Omental fat pad (tissue), 3 donors: ENCODE measurements at regions not wholly inside any gene's neighbourhood (a gene's known extent, or its start where the extent isn't known, plus 50 kb on each side); places are given as distances from the start of the nearest gene placed in this dataset.

ENCODE experiments used
- ATAC-seq: fragments of 150-250 bp; one replicate; pipeline ENCODE4 v1.9.1; 2016; ENCODE audit warnings: mild to moderate bottlenecking, moderate library complexity; ENCODE audit not compliant: low FRiP score
- DNase-seq: peaks from one replicate; pipeline ENCODE4 v3.0.0-alpha.2; 2019; ENCODE audit warnings: low spot score
- CTCF ChIP-seq, 3 donors: fragments of 450-650 bp; IDR thresholded peaks; one replicate each; pipeline ENCODE4 v1.5.1; 2016 to 2017; ENCODE audit warnings: antibody characterized with exemption in 3 of 3, mild to moderate bottlenecking in 3 of 3, moderate library complexity in 2 of 3

DNA sequence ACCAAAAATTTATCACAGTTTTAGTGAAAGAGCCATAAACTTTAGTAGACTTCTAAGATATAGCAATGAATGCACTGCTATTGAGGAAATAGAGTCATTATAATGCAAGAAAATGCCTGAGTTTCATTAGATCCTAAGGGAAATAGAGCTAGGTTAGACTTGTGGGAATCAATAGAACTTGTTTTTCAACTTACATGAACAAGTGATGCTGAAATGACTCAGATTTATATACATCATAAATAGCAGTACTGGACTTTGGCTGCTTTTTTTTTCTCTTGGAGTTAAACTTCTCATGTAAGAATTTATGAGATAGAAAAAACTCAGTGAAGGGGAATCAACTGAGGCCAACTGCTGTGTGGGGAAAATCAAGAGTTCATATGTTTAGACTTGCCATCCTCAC, 216.5 kb upstream of the AADAT start:
- no peak for TF ChIP-seq CTCF (IDR thresholded peaks at IDR 0.05)
- ATAC-seq (no peak), DNase-seq (no peak)

- TF ChIP-seq CTCF (IDR thresholded peaks at IDR 0.05), result no peak
- DNase-seq (no peak), ATAC-seq (no peak)
Measured at GRCh38 chr4:170305627-170306026, 215.9 kb upstream of the AADAT start.

DNA sequence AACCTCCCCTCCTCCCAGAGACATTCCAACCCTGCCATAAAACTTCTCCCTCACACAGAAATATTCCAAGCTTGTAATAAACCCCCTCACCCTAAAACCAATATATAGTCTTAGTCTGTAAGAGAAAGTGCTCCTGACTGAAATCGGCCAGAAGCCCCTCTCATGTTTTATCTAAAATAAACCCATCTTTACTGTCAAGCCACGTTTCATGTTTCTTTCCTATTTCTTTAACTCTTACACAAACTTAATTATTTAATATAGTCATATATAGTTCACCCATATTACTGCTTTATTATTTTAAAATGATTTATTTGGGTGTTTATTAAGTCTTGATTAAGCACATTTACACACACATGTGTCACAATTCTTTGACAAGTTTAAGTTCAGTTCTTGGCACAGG, 191.3 kb upstream of the AADAT start:
- ATAC-seq (no peak), DNase-seq (no peak)
- no peak for TF ChIP-seq CTCF (IDR thresholded peaks at IDR 0.05)

GRCh38 chr4:170278460-170278859, 188.7 kb upstream of the AADAT start:
- ATAC-seq (no peak), DNase-seq (no peak)
- TF ChIP-seq CTCF (IDR thresholded peaks at IDR 0.05), result no peak

GRCh38 chr4:170274616-170275015, 184.9 kb upstream of the AADAT start:
- ATAC-seq (no peak), DNase-seq (no peak)
- no peak for TF ChIP-seq CTCF (IDR thresholded peaks at IDR 0.05)

DNA sequence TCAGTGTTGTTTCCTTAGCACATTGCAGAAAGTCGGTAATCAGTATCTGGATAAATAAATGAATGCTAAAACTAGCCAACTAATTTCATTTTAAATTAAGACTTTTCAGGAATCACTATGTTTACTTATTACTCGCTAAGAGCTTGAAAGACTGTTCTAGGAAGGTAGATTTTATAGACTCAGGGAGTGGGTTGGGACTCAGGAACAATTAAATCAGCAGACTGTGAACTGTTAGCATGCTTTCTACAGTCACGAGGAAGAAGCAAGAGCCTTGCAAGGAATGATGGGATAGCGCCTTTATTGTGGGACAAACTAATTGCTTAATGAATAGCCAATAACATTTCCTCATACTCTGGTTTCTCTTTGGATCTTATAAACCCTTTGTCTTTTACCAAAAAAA, 183.2 kb upstream of the AADAT start:
- no peak for DNase-seq
- no peak for ATAC-seq
- TF ChIP-seq CTCF (IDR thresholded peaks at IDR 0.05), result no peak

GRCh38 chr4:170271723-170272122, 182.0 kb upstream of the AADAT start:
- no peak for TF ChIP-seq CTCF (IDR thresholded peaks at IDR 0.05)
- no peak for ATAC-seq

More at GRCh38 chr4:170271723-170272122, 182.0 kb upstream of the AADAT start:
- no peak for DNase-seq
